IMR-90 (cell line): ENCODE measurements at regions not wholly inside any gene's neighbourhood (a gene's known extent, or its start where the extent isn't known, plus 50 kb on each side); places are given as distances from the start of the nearest gene placed in this dataset.

ENCODE experiments used
- ATAC-seq: fragments of 200-7000 bp; cut with Tn5 transposase; 2 replicates; pipeline ENCODE4 v1.9.1; 2020; ENCODE audit warnings: low read depth, mild to moderate bottlenecking, moderate library complexity
- BruUV-seq: library from RNA; stranded (reverse); fragments of 400-500 nt; replicated peaks from 2 replicates; lab custom pipeline; 2021; lab: Mats Ljungman, UMichigan
- CTCF ChIA-PET: fragments of 300-600 bp; formaldehyde crosslinking; extraction: SDS; loops from one replicate; lab custom pipeline; 2021; ENCODE audit warnings: antibody characterized with exemption; lab: Yijun Ruan, JAX
- POLR2A ChIA-PET: fragments of 300-600 bp; sonication (Branson Sonifier 250); formaldehyde crosslinking; loops from one replicate; lab custom pipeline; 2022; ENCODE audit warnings: antibody characterized with exemption; ENCODE audit not compliant: unreplicated experiment; lab: Charles Lee
- DNase-seq: peaks from one replicate; pipeline ENCODE4 v3.0.0; 2013
- H2AFZ ChIP-seq: replicated peaks from 2 replicates; pipeline ENCODE3; 2013; ENCODE audit warnings: low read length, mild to moderate bottlenecking; ENCODE audit not compliant: poor library complexity
- H2AK5ac ChIP-seq: 2 replicates; pipeline ENCODE4 v1.6.1; 2013; ENCODE audit warnings: low read depth, low read length, inconsistent platforms
- H2AK9ac ChIP-seq: replicated peaks from 2 replicates; pipeline ENCODE3; 2013; ENCODE audit warnings: mild to moderate bottlenecking, low read depth, low read length, moderate library complexity; ENCODE audit not compliant: poor library complexity
- H2BK120ac ChIP-seq: 2 replicates; pipeline ENCODE4 v1.6.1; 2013; ENCODE audit warnings: low read depth, low read length, inconsistent platforms
- H2BK15ac ChIP-seq: 3 replicates; pipeline ENCODE4 v1.6.1; 2013; ENCODE audit warnings: low read depth, low read length, inconsistent platforms
- H2BK20ac ChIP-seq: 2 replicates; pipeline ENCODE4 v1.6.1; 2013; ENCODE audit warnings: low read depth, mild to moderate bottlenecking, inconsistent platforms, low read length, moderate library complexity
- H2BK5ac ChIP-seq: 2 replicates; pipeline ENCODE4 v1.6.1; 2013; ENCODE audit warnings: mild to moderate bottlenecking, low read depth, low read length, inconsistent platforms; ENCODE audit not compliant: poor library complexity, severe bottlenecking
- H3K14ac ChIP-seq: replicated peaks from 2 replicates; pipeline ENCODE4 v1.6.1; 2013; ENCODE audit warnings: low read depth, low read length, inconsistent platforms
- H3K18ac ChIP-seq: 2 replicates; pipeline ENCODE4 v1.6.1; 2013; ENCODE audit warnings: low read depth, low read length, control low read depth
- H3K23ac ChIP-seq: 2 replicates; pipeline ENCODE4 v1.6.1; 2013; ENCODE audit warnings: low read depth, low read length, inconsistent platforms
- H3K27ac ChIP-seq: 2 replicates; pipeline ENCODE4 v1.5.1; 2013; ENCODE audit warnings: mild to moderate bottlenecking, control low read depth, low read length; ENCODE audit not compliant: insufficient read depth
- H3K27me3 ChIP-seq: 2 replicates; pipeline ENCODE4 v1.6.1; 2013; ENCODE audit warnings: low read length; ENCODE audit not compliant: control insufficient read depth, insufficient read depth
- H3K36me3 ChIP-seq: 2 replicates; pipeline ENCODE4 v1.6.1; 2013; ENCODE audit warnings: low read length, mixed read lengths; ENCODE audit not compliant: control insufficient read depth, insufficient read depth
- H3K4ac ChIP-seq: 2 replicates; pipeline ENCODE4 v1.6.1; 2013; ENCODE audit warnings: low read depth, low read length, inconsistent platforms
- H3K4me1 ChIP-seq: 2 replicates; pipeline ENCODE4 v1.6.1; 2013; ENCODE audit warnings: low read length, mixed read lengths; ENCODE audit not compliant: control insufficient read depth, insufficient read depth
- H3K4me2 ChIP-seq: 2 replicates; pipeline ENCODE4 v1.6.1; 2013; ENCODE audit warnings: low read depth, mild to moderate bottlenecking, control low read depth, low read length, moderate library complexity
- H3K4me3 ChIP-seq: 2 replicates; pipeline ENCODE4 v1.5.1; 2013; ENCODE audit warnings: low read depth, mild to moderate bottlenecking, control low read depth, low read length, moderate library complexity; ENCODE audit not compliant: insufficient read depth
- H3K56ac ChIP-seq: 2 replicates; pipeline ENCODE4 v1.6.1; 2013; ENCODE audit warnings: low read length, inconsistent platforms; ENCODE audit not compliant: insufficient read depth; ENCODE audit errors: extremely low read depth
- H3K79me1 ChIP-seq, 2 experiments: 2 replicates each; pipeline ENCODE4 v1.6.1; 2013; ENCODE audit warnings: low read length in 2 of 2, inconsistent platforms in 1 of 2, low read depth in 1 of 2
- H3K9ac ChIP-seq: 2 replicates; pipeline ENCODE4 v1.6.1; 2013; ENCODE audit warnings: low read depth, low read length, control low read depth
- H3K9me1 ChIP-seq: 2 replicates; pipeline ENCODE4 v1.6.1; 2013; ENCODE audit warnings: low read length, inconsistent platforms; ENCODE audit not compliant: insufficient read depth
- H3K9me3 ChIP-seq: 2 replicates; pipeline ENCODE4 v1.6.1; 2013; ENCODE audit warnings: low read length; ENCODE audit not compliant: control insufficient read depth, insufficient read depth
- H4K20me1 ChIP-seq: 2 replicates; pipeline ENCODE4 v1.6.1; 2013; ENCODE audit warnings: low read length, inconsistent platforms; ENCODE audit not compliant: insufficient read depth
- H4K5ac ChIP-seq: 2 replicates; pipeline ENCODE4 v1.6.1; 2013; ENCODE audit warnings: mild to moderate bottlenecking, low read depth, low read length, control low read depth
- H4K8ac ChIP-seq, 2 experiments: 2 replicates each; pipeline ENCODE4 v1.6.1; 2013; ENCODE audit warnings: low read depth in 2 of 2, low read length in 2 of 2, control low read depth in 1 of 2, inconsistent platforms in 1 of 2
- H4K91ac ChIP-seq: 2 replicates; pipeline ENCODE4 v1.6.1; 2013; ENCODE audit warnings: low read depth, low read length, inconsistent platforms; ENCODE audit not compliant: insufficient read depth
- MAZ ChIP-seq: IDR thresholded peaks from 2 replicates; pipeline ENCODE4 v1.6.1; 2012; ENCODE audit warnings: low read depth, mild to moderate bottlenecking, low read length, improper control_type of control experiment, moderate library complexity, borderline replicate concordance
- MXI1 ChIP-seq: IDR thresholded peaks from 2 replicates; pipeline ENCODE4 v1.6.1; 2012; ENCODE audit warnings: low read depth, mild to moderate bottlenecking, low read length, moderate library complexity, borderline replicate concordance
- WGBS, 2 experiments: methylation state at CpG; one replicate each; pipeline versions ENCODE4 v1.1.5 to v1.1.7; 2013; ENCODE audit warnings: missing lambda C conversion rate in 2 of 2; ENCODE audit not compliant: insufficient read length in 1 of 2; ENCODE audit errors: extremely low coverage in 2 of 2; 5-methylcytosine and 5-hydroxymethylcytosine counted together
- dilution Hi-C: fragments of 300-500 bp; cut with HindIII; formaldehyde crosslinking; loops from one replicate; pipeline ENCODE4 v1.14.3; 2018; ENCODE audit warnings: low sequenced_read_pairs; ENCODE audit not compliant: unreplicated experiment
- in situ Hi-C: fragments of 300-500 bp; cut with MboI; formaldehyde crosslinking; loops from 3 replicates; pipeline ENCODE4 v1.14.3; 2019; ENCODE audit warnings: low sequenced_read_pairs, inconsistent platforms, mixed read lengths
- intact Hi-C: fragments of 100-400 bp; cut with micrococcal nuclease; formaldehyde crosslinking; loops from 2 replicates; pipeline ENCODE4 v1.10.0; 2022

GRCh38 chr12:16884819-16885218 lies 278.9 kb upstream of the LMO3 start:
- H3K79me1 ChIP-seq, result no peaks in the 10 kb centered on the region
- no peak overlapping the region for H3K14ac ChIP-seq
- H3K9ac ChIP-seq, result no peak overlapping the region
- POLR2A ChIA-PET, result no interaction called here
- H3K4me3 ChIP-seq, result no peak overlapping the region
- no peaks in the 10 kb centered on the region for H3K27me3 ChIP-seq
- H3K27ac ChIP-seq, result no peak overlapping the region
- no peak overlapping the region for H3K56ac ChIP-seq
- H3K18ac ChIP-seq, result no peak overlapping the region
- BruUV-seq, result no TSS peak
- no peak overlapping the region for H2BK5ac ChIP-seq
- no peak overlapping the region for H2BK15ac ChIP-seq
- no peak overlapping the region for H2AFZ ChIP-seq
- H3K4me2 ChIP-seq, result no peak overlapping the region
- no peak overlapping the region for H4K5ac ChIP-seq
- DNase-seq (no peak), ATAC-seq (no peak)
- H3K4me1 ChIP-seq, result no peaks in the 10 kb centered on the region
- H3K9me3 ChIP-seq, result peaks cover 4% of the 10 kb centered on the region; the same call in 1 of the 2 replicates
- dilution Hi-C loops (no loop called here), intact Hi-C loops (no loop called here), in situ Hi-C loops (no loop called here)
- no peak overlapping the region for H4K8ac ChIP-seq
- no peaks in the 10 kb centered on the region for H3K36me3 ChIP-seq
- no peak overlapping the region for H2AK5ac ChIP-seq
- no peaks in the 10 kb centered on the region for H4K20me1 ChIP-seq
- no peak overlapping the region for H2BK120ac ChIP-seq
- no CpG with 5 or more reads among the region's 2 CpGs for WGBS, 2 experiments
- no peak overlapping the region for H2BK20ac ChIP-seq
- CTCF ChIA-PET, result no interaction called here
- no peaks in the 10 kb centered on the region for H3K9me1 ChIP-seq
- H3K23ac ChIP-seq, result no peak overlapping the region
- TF ChIP-seq MAZ, result no peak
- TF ChIP-seq MXI1, result no peak
- H2AK9ac ChIP-seq, result no peak overlapping the region
- H3K4ac ChIP-seq, result no peak overlapping the region
- no peak overlapping the region for H4K91ac ChIP-seq
